GM08714 (cell line): ENCODE measurements at regions not wholly inside any gene's neighbourhood (a gene's known extent, or its start where the extent isn't known, plus 50 kb on each side); places are given as distances from the start of the nearest gene placed in this dataset.

Source experiments
- H3K4me3 ChIP-seq: fragments of 200-500 bp; sonication (Bioruptor generic); 2 replicates; pipeline ENCODE4 v1.5.1; 2014; ENCODE audit warnings: mild to moderate bottlenecking, low read length, inconsistent platforms
- ZNF274 ChIP-seq: IDR thresholded peaks from 2 replicates; pipeline ENCODE4 v1.6.1; 2012; ENCODE audit warnings: mild to moderate bottlenecking, low read depth, low read length

- TF ChIP-seq ZNF274, result no peak
- no peak overlapping the region for H3K4me3 ChIP-seq
Observed at GRCh38 chr18:2310886-2311285, 260.4 kb downstream of the METTL4 start.

- H3K4me3 ChIP-seq, result no peak overlapping the region
- TF ChIP-seq ZNF274, result no peak
Observed at GRCh38 chr18:2312440-2312839, 258.9 kb downstream of the METTL4 start.

GRCh38 chr18:2313332-2313731 lies 258.0 kb downstream of the METTL4 start:
- no peak overlapping the region for H3K4me3 ChIP-seq
- no peak for TF ChIP-seq ZNF274

- no peak overlapping the region for H3K4me3 ChIP-seq
- TF ChIP-seq ZNF274, result no peak
Observed at GRCh38 chr18:2316082-2316750, 255.1 kb downstream of the METTL4 start.

- no peak overlapping the region for H3K4me3 ChIP-seq
- no peak for TF ChIP-seq ZNF274
Observed at GRCh38 chr18:2316751-2317696, 254.3 kb downstream of the METTL4 start.

GRCh38 chr18:2324459-2324858 lies 246.8 kb downstream of the METTL4 start:
- H3K4me3 ChIP-seq, result no peak overlapping the region
- no peak for TF ChIP-seq ZNF274

- TF ChIP-seq ZNF274, result no peak
- H3K4me3 ChIP-seq, result no peak overlapping the region
Observed at GRCh38 chr18:2325308-2325849, 245.9 kb downstream of the METTL4 start.

GRCh38 chr18:2325933-2326332 lies 245.4 kb downstream of the METTL4 start:
- no peak for TF ChIP-seq ZNF274
- H3K4me3 ChIP-seq, result no peak overlapping the region

GRCh38 chr18:2326999-2327398 lies 244.3 kb downstream of the METTL4 start:
- TF ChIP-seq ZNF274, result no peak

GRCh38 chr18:2330764-2331163 lies 240.5 kb downstream of the METTL4 start:
- no peak for TF ChIP-seq ZNF274

More at GRCh38 chr18:2326999-2327398, 244.3 kb downstream of the METTL4 start:
- no peak overlapping the region for H3K4me3 ChIP-seq

GRCh38 chr18:2331491-2331890 lies 239.8 kb downstream of the METTL4 start:
- TF ChIP-seq ZNF274, result no peak
- no peak overlapping the region for H3K4me3 ChIP-seq

More at GRCh38 chr18:2330764-2331163, 240.5 kb downstream of the METTL4 start:
- H3K4me3 ChIP-seq, result no peak overlapping the region

- H3K4me3 ChIP-seq, result no peak overlapping the region
- TF ChIP-seq ZNF274, result no peak
Observed at GRCh38 chr18:2336690-2337392, 234.5 kb downstream of the METTL4 start.

- no peak overlapping the region for H3K4me3 ChIP-seq
- TF ChIP-seq ZNF274, result no peak
Observed at GRCh38 chr18:2337552-2338141, 233.7 kb downstream of the METTL4 start.

GRCh38 chr18:2338601-2339000 lies 232.7 kb downstream of the METTL4 start:
- no peak overlapping the region for H3K4me3 ChIP-seq
- no peak for TF ChIP-seq ZNF274

- no peak overlapping the region for H3K4me3 ChIP-seq
- no peak for TF ChIP-seq ZNF274
Observed at GRCh38 chr18:2340335-2340734, 231.0 kb downstream of the METTL4 start.
